Urinary bladder (tissue), 3 donors: ENCODE measurements at regions not wholly inside any gene's neighbourhood (a gene's known extent, or its start where the extent isn't known, plus 50 kb on each side); places are given as distances from the start of the nearest gene placed in this dataset.
"Not testable (repeated sequence)": the region's sequence is repeated elsewhere in the genome, so short reads cannot be mapped to it uniquely, and the experiment has no call there.

ENCODE experiments used
- DNase-seq: peaks from one replicate; pipeline ENCODE4 v3.0.0-alpha.2; 2015; ENCODE audit errors: extremely low spot score
- H3K27ac ChIP-seq: one replicate; pipeline ENCODE4 v1.5.1; 2013; ENCODE audit warnings: low read depth, mild to moderate bottlenecking, moderate library complexity
- H3K36me3 ChIP-seq: one replicate; pipeline ENCODE4 v1.6.1; 2013; ENCODE audit warnings: mild to moderate bottlenecking, moderate library complexity; ENCODE audit not compliant: insufficient read depth
- H3K4me1 ChIP-seq: one replicate; pipeline ENCODE4 v1.6.1; 2013; ENCODE audit warnings: mild to moderate bottlenecking, moderate library complexity; ENCODE audit not compliant: insufficient read depth
- H3K4me3 ChIP-seq: one replicate; pipeline ENCODE4 v1.5.1; 2013; ENCODE audit warnings: low read depth, low read length
- WGBS: extraction: QIAGEN DNeasy Blood & Tissue Kit; methylation state at CpG from one replicate; pipeline ENCODE4 v1.1.7; 2013; 5-methylcytosine and 5-hydroxymethylcytosine counted together
- donor health status: healthy with polysubstance abuse.
- donor health status: healthy.

GRCh38 chr7:69078997-69079769 lies 519.1 kb upstream of the AUTS2 start:
- WGBS, result 48% methylated on average over 9 of the region's 9 CpGs
- DNase-seq, result no peak
- no peaks in the 10 kb centered on the region for H3K36me3 ChIP-seq
- H3K4me1 ChIP-seq, result no peaks in the 10 kb centered on the region
- H3K4me3 ChIP-seq, result no peak overlapping the region
- H3K27ac ChIP-seq, result no peak overlapping the region

DNA sequence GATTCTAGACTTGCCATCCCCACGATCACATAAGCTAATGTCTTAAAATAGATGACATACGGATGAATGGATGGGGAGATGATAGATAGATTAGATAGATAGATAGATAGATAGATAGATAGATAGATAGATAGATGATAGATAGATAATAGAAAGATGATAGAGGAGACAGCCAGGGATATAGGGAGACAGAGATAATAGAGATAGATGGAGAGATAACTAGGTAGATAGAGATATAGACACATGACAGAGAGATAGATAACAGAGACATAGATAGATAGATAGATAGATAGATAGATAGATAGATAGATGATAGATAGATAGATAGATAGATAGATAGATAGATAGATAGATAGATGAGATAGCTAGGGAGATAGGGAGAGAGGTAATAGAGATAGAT lies 511.0 kb upstream of the AUTS2 start:
- H3K4me3 ChIP-seq, H3K4me1 ChIP-seq, H3K36me3 ChIP-seq, H3K27ac ChIP-seq, DNase-seq: not testable (repeated sequence)
- 90% methylated on average over 2 of the region's 2 CpGs for WGBS

DNA sequence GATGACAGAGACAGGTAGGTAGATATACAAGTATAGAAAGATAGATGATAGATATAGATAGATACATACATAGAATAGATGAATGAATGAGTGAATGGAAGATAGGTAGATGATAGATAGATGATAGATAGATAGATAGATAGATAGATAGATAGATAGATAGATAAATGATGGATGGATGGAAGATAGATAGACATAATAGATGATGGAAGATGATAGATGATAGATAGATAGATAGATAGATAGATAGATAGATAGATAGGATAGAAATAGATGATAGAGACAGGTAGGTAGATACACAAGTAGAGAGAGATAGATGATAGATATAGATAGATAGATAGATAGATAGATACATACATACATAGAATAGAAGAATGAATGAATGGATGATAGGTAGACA lies 510.1 kb upstream of the AUTS2 start:
- DNase-seq, result no peak
- H3K27ac ChIP-seq, result no peak overlapping the region
- H3K4me3 ChIP-seq, result no peak overlapping the region
- no peaks in the 10 kb centered on the region for H3K36me3 ChIP-seq
- no peaks in the 10 kb centered on the region for H3K4me1 ChIP-seq

GRCh38 chr7:69090936-69091335 lies 507.3 kb upstream of the AUTS2 start:
- no peak overlapping the region for H3K27ac ChIP-seq
- 68% methylated on average over 4 of the region's 4 CpGs for WGBS
- DNase-seq, result no peak
- no peaks in the 10 kb centered on the region for H3K36me3 ChIP-seq
- no peak overlapping the region for H3K4me3 ChIP-seq
- H3K4me1 ChIP-seq, result no peaks in the 10 kb centered on the region

DNA sequence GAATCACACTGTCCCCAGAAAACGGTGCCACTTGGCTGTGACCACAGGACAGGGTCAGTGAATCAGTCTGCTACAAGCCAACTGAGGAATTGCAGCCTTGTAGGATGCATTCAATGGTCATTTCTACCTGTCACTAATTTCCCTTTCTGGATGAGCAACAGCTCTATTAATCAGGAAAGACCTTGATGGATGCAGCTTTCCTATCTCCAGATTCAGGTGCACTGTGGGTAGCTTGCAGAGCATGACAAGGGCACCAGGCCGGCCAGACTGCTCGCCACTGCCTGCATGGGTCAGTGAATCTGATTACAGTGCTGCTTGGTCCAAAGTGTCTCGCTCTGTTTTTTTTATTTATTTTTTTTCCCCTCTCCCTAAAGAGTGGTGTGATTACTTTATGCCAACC lies 506.8 kb upstream of the AUTS2 start:
- Histone ChIP-seq H3K27ac (no peak overlapping the region), H3K4me3 (no peak overlapping the region), H3K36me3 (no peaks in the 10 kb centered on the region), H3K4me1 (no peaks in the 10 kb centered on the region)
- DNase-seq, result no peak
- WGBS, result 80% methylated on average over 4 of the region's 4 CpGs

DNA sequence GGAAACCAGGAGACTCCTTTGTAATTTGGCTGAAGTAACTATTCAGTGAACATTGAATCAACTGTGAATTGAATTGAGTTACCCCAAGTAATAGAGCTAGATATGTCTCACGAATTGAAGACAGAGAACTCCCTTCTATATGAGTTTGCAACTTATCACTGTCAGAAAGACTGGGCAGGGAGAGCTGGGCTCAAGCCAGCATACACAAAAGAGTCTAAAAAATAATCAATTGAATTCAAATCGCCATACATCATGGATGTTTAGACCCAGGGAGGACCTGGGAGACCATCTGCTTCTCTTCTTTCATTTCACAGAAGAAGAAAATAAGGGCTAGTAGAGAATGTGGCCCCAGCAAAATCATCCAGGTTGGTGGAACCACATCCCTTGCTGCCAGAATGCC lies 503.1 kb upstream of the AUTS2 start:
- DNase-seq, result no peak
- 55% methylated on average over 2 of the region's 2 CpGs for WGBS
- no peaks in the 10 kb centered on the region for H3K36me3 ChIP-seq
- no peak overlapping the region for H3K27ac ChIP-seq
- H3K4me1 ChIP-seq, result no peaks in the 10 kb centered on the region
- no peak overlapping the region for H3K4me3 ChIP-seq

DNA sequence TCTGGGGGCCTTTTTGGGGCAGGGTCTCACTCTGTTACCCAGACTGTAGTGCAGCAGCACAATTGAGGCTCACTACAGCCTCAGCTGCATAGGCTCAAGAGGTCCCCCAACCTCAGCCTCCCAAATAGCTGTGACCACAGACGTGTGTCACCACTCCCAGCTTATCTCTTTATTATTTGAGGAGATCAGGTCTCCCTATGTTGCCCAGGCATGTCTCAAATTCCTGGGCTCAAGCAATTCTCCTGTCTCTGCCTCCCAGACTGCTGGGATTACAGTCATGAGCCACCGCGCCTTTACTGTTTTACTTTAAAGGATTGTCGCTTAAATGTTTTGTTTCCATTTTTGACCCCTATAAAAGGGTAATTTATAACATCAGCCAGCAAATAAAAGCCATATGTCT lies 502.6 kb upstream of the AUTS2 start:
- Histone ChIP-seq H3K4me1 (no peaks in the 10 kb centered on the region), H3K4me3 (no peak overlapping the region), H3K27ac (no peak overlapping the region), H3K36me3 (no peaks in the 10 kb centered on the region)
- 72% methylated on average over 4 of the region's 4 CpGs for WGBS
- no peak for DNase-seq

DNA sequence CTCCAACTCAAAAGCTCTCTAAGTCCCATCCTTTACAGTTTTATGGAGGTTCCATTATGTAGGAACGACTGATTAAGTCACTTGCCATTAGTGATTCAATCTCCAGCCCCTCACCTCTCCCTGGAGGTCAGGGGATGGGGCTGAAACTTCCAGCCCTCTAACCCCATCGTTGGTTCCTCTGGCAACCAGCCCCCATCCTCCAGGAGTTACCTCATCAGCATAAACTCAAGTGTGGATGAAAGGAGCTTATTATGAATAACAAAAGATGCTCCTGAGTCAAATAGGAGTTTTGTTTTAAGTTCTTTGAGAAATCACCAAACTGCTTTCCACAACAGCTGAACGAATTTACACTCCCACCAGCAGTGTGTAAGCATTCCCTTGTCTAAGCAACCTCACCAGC lies 494.3 kb upstream of the AUTS2 start:
- no peak for DNase-seq

DNA sequence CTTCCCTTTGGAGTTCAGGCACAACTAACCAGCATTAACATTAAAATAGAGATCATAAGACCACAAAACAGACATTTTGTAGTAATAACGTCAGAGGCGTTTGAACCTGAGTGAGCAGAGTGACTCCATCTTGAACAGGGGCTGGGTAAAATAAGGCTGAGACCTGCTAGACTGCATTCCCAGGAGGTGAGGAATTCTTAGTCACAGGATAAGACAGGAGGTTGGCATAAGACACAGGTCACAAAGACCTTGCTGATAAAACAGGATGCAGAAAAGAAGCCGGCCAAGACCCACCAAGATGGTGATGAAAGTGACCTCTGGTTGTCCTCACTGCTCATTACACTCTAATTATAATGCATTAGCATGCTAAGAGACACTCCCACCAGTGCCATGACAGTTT lies 493.2 kb upstream of the AUTS2 start:
- H3K4me1 ChIP-seq, result no peaks in the 10 kb centered on the region
- WGBS, result 89% methylated on average over 3 of the region's 3 CpGs
- no peak for DNase-seq
- H3K36me3 ChIP-seq, result no peaks in the 10 kb centered on the region
- no peak overlapping the region for H3K27ac ChIP-seq
- no peak overlapping the region for H3K4me3 ChIP-seq

More for the DNA sequence above, 494.3 kb upstream of the AUTS2 start:
- 49% methylated on average over 3 of the region's 3 CpGs for WGBS
- no peaks in the 10 kb centered on the region for H3K36me3 ChIP-seq
- no peaks in the 10 kb centered on the region for H3K4me1 ChIP-seq
- no peak overlapping the region for H3K4me3 ChIP-seq
- no peak overlapping the region for H3K27ac ChIP-seq

DNA sequence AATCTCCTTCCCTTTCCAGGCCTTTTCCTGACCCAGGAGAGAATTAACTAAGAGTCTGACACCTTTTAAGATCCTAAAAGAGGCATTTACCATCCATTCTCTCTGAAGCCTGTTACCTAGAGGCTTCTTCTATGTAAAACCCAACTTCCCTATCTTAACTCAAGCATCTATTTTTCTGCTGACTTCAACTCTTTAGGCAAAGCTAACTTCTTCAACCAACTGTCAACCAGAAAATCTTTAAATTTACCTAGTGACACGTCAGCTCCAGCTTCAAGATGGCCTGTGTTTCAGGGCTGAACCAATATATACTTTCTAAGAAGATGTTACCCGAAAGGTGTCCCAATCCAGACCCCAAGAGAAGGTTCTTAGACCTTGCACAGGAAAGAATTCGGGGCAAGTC lies 492.3 kb upstream of the AUTS2 start:
- Histone ChIP-seq H3K4me3 (no peak overlapping the region), H3K27ac (no peak overlapping the region), H3K4me1 (no peaks in the 10 kb centered on the region), H3K36me3 (no peaks in the 10 kb centered on the region)
- no peak for DNase-seq
- WGBS, result 93% methylated on average over 3 of the region's 3 CpGs

GRCh38 chr7:69106449-69106848 lies 491.8 kb upstream of the AUTS2 start:
- not testable (repeated sequence) for H3K4me1 ChIP-seq, H3K36me3 ChIP-seq, H3K4me3 ChIP-seq, DNase-seq, H3K27ac ChIP-seq
- WGBS, result 98% methylated on average over 7 of the region's 7 CpGs

DNA sequence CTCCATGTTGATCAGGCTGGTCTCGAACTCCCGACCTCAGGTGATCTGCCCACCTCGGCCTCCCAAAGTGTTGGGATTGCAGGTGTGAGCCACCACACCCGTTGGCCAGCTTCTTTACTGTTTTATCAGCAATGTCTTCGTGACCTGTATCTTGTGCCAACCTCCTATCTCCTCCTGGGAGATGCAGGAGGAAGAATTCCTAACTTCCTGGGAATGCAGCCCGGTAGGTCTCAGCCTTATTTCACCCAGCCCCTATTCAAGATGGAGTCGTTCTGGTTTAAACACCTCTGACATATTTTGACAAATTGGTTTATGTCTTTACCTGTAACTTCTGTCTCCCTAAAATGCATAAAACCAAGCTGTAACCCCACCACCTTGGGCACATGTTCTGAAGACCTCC lies 491.3 kb upstream of the AUTS2 start:
- H3K27ac ChIP-seq, H3K36me3 ChIP-seq, H3K4me1 ChIP-seq, H3K4me3 ChIP-seq, DNase-seq: not testable (repeated sequence)
- WGBS, result 87% methylated on average over 7 of the region's 7 CpGs

GRCh38 chr7:69108097-69108496 lies 490.2 kb upstream of the AUTS2 start:
- WGBS, result 92% methylated on average over 10 of the region's 10 CpGs
- H3K36me3 ChIP-seq, result no peaks in the 10 kb centered on the region
- H3K4me1 ChIP-seq, result no peaks in the 10 kb centered on the region
- H3K27ac ChIP-seq, result no peak overlapping the region
- no peak overlapping the region for H3K4me3 ChIP-seq
- no peak for DNase-seq

- DNase-seq, result no peak
- Histone ChIP-seq H3K36me3 (no peaks in the 10 kb centered on the region), H3K4me1 (no peaks in the 10 kb centered on the region), H3K27ac (no peak overlapping the region), H3K4me3 (no peak overlapping the region)
- WGBS, result 62% methylated on average over 3 of the region's 3 CpGs
These were observed 489.0 kb upstream of the AUTS2 start for GRCh38 chr7:69109246-69109645.

- Histone ChIP-seq H3K4me1 (no peaks in the 10 kb centered on the region), H3K27ac (no peak overlapping the region), H3K4me3 (no peak overlapping the region), H3K36me3 (no peaks in the 10 kb centered on the region)
- no peak for DNase-seq
- 95% methylated on average over 7 of the region's 7 CpGs for WGBS
These were observed 488.4 kb upstream of the AUTS2 start for GRCh38 chr7:69109879-69110278.
